ENCODE measurements at regions not wholly inside any gene's neighbourhood (a gene's known extent, or its start where the extent isn't known, plus 50 kb on each side); places are given as distances from the start of the nearest gene placed in this dataset.
A peak's percentile ranks its signal among the peaks of the same experiment; 100 is the strongest.

DNA sequence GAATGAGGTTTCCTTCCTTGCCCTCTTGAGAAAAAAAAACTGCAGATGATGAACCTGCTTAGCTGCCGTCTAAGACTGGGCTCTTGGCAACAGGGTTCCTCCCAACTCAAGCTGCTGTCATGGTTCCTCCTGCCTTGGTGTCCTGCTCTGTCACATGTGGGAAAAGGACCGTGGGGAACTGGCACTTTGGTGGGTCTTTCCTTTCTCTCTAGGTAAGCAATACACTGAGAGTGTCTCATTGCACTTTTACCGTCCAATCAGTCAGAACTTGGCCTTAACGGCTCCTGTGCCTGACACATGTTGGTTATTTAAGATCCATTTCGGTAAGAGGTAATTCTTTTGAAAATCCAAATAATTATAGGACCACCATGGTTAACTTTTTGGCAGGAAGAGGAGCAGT lies 60.8 kb upstream of the RNF152 start:
- peak overlapping the region; percentile 90 for H3K27ac Mint-ChIP-seq (ENCODE audit: low read depth, unreplicated experiment)
- intact Hi-C loops (cut with micrococcal nuclease), result no loop called here
- no peak for DNase-seq (ENCODE audit: unreplicated experiment)
- no peaks in the 10 kb centered on the region for H3K27me3 Mint-ChIP-seq (ENCODE audit: insufficient read depth, unreplicated experiment)
- BruUV-seq (replicated peaks), result no TSS peak
- peaks cover 35% of the 10 kb centered on the region for H3K4me1 Mint-ChIP-seq (ENCODE audit: insufficient read depth, unreplicated experiment)
- ChIA-PET POLR2A (interaction anchor here (1.3 to 3.7 kb wide), 3 partner anchors 11 to 57 kb away, joined by 4 to 21 read pairs (median 15); no protein-coding TSS in a partner anchor), CTCF (interaction anchor here (0.6 to 1.3 kb wide), 4 partner anchors 53 to 373 kb away, joined by 3 to 4 read pairs (median 3); no protein-coding TSS in a partner anchor)
- H3K4me3 Mint-ChIP-seq (ENCODE audit: unreplicated experiment), result no peak overlapping the region
- H3K9me3 Mint-ChIP-seq (ENCODE audit: unreplicated experiment), result no peaks in the 10 kb centered on the region
- TF ChIP-seq, protein P1, sequence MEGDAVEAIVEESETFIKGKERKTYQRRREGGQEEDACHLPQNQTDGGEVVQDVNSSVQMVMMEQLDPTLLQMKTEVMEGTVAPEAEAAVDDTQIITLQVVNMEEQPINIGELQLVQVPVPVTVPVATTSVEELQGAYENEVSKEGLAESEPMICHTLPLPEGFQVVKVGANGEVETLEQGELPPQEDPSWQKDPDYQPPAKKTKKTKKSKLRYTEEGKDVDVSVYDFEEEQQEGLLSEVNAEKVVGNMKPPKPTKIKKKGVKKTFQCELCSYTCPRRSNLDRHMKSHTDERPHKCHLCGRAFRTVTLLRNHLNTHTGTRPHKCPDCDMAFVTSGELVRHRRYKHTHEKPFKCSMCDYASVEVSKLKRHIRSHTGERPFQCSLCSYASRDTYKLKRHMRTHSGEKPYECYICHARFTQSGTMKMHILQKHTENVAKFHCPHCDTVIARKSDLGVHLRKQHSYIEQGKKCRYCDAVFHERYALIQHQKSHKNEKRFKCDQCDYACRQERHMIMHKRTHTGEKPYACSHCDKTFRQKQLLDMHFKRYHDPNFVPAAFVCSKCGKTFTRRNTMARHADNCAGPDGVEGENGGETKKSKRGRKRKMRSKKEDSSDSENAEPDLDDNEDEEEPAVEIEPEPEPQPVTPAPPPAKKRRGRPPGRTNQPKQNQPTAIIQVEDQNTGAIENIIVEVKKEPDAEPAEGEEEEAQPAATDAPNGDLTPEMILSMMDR (IDR thresholded peaks at IDR 0.05; ENCODE audit: unreplicated experiment), result no peak
- peaks cover 6% of the 10 kb centered on the region for H3K36me3 Mint-ChIP-seq (ENCODE audit: insufficient read depth, unreplicated experiment)

DNA sequence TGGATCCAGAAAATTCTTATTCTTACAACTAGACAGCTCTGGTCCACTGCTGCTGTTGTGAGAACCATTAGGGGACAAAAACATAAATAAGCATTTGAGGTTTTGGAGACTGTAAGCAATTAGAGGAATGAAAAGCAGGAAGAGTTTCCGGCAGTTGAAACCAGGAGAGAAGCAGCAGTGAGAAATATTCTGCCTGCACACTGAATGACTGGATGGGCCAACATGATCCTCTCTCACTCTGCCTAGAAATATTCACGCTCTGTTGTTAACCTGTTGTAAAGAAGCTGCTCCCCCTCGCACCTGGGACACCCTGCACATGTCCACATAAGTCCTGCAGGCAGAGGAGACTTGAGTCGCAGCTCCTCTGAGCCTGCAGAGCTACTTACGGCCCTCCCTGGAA lies 60.4 kb upstream of the RNF152 start:
- TF ChIP-seq, protein P1 (IDR thresholded peaks at IDR 0.05; ENCODE audit: unreplicated experiment), result no peak
- intact Hi-C loops (cut with micrococcal nuclease), result no loop called here
- peaks cover 6% of the 10 kb centered on the region for H3K36me3 Mint-ChIP-seq (ENCODE audit: insufficient read depth, unreplicated experiment)
- H3K4me1 Mint-ChIP-seq (ENCODE audit: insufficient read depth, unreplicated experiment), result peaks cover 35% of the 10 kb centered on the region
- CTCF ChIA-PET, result interaction anchor here (0.6 to 1.8 kb wide), 5 partner anchors 52 to 373 kb away, joined by 3 to 5 read pairs (median 3); no protein-coding TSS in a partner anchor
- no peaks in the 10 kb centered on the region for H3K9me3 Mint-ChIP-seq (ENCODE audit: unreplicated experiment)
- H3K27me3 Mint-ChIP-seq (ENCODE audit: insufficient read depth, unreplicated experiment), result no peaks in the 10 kb centered on the region
- H3K4me3 Mint-ChIP-seq (ENCODE audit: unreplicated experiment), result peak overlapping the region; percentile 54
- no peak for DNase-seq (ENCODE audit: unreplicated experiment)
- BruUV-seq (replicated peaks), result no TSS peak
- POLR2A ChIA-PET, result interaction anchor here (1.2 to 3.7 kb wide), 4 partner anchors 10 to 59 kb away, joined by 4 to 21 read pairs (median 10); no protein-coding TSS in a partner anchor
- H3K27ac Mint-ChIP-seq (ENCODE audit: low read depth, unreplicated experiment), result peak overlapping the region; percentile 90

DNA sequence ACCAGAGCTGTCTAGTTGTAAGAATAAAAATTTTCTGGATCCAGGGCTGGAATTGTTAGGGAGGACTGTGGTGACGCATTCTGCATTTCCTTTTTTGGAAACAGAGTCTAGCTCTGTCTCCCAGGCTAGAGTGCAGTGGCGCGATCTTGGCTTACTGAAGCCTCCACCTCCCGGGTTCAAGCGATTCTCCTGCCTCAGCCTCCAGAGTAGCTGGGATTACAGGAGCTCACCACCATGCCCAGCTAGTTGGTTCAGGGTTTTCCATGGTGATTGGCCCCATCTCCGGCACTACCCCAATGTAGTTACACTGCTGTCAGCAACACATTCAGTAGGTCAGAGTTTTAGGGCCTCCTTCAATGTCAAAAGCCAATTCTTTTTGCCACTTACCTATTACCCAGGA lies 58.6 kb upstream of the RNF152 start:
- H3K4me1 Mint-ChIP-seq (ENCODE audit: insufficient read depth, unreplicated experiment), result peaks cover 35% of the 10 kb centered on the region
- TF ChIP-seq, protein P1 (IDR thresholded peaks at IDR 0.05; ENCODE audit: unreplicated experiment), result no peak
- peaks cover 6% of the 10 kb centered on the region for H3K36me3 Mint-ChIP-seq (ENCODE audit: insufficient read depth, unreplicated experiment)
- H3K4me3 Mint-ChIP-seq (ENCODE audit: unreplicated experiment), result no peak overlapping the region
- ChIA-PET POLR2A (interaction anchor here (2.9 to 3.7 kb wide), 2 partner anchors 10 to 55 kb away, joined by 7 to 21 read pairs; no protein-coding TSS in a partner anchor), CTCF (interaction anchor here (1.1 to 1.8 kb wide), 2 partner anchors 51 to 171 kb away, joined by 3 to 5 read pairs; no protein-coding TSS in a partner anchor)
- intact Hi-C loops (cut with micrococcal nuclease), result no loop called here
- DNase-seq (ENCODE audit: unreplicated experiment), result no peak
- no TSS peak for BruUV-seq (replicated peaks)
- no peaks in the 10 kb centered on the region for H3K9me3 Mint-ChIP-seq (ENCODE audit: unreplicated experiment)
- no peak overlapping the region for H3K27ac Mint-ChIP-seq (ENCODE audit: low read depth, unreplicated experiment)
- no peaks in the 10 kb centered on the region for H3K27me3 Mint-ChIP-seq (ENCODE audit: insufficient read depth, unreplicated experiment)

DNA sequence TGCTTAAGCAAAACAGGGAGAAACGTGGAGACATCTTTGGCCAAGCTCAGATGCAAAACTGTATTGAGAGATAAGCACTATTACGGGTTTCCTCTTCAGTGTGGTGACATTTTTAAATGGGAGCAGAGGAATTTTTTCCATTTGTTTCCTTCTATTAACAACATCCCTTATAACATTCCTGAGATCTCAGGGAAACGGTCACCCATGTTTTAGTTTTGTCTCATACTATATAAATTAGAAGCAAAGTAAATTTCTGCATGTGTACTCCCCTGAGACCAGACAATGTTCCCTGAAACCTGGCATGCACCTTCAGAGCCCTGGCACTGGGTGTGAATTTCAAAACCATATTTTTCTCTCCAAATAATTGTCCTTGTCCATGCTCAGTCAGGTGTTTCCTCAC lies 57.6 kb upstream of the RNF152 start:
- peaks cover 6% of the 10 kb centered on the region for H3K36me3 Mint-ChIP-seq (ENCODE audit: insufficient read depth, unreplicated experiment)
- CTCF ChIA-PET, result interaction anchor here (0.6 to 2.2 kb wide), 2 partner anchors 10 to 24 kb away, joined by 6 read pairs; no protein-coding TSS in a partner anchor
- POLR2A ChIA-PET, result interaction anchor here (0.7 to 2.9 kb wide), 6 partner anchors 9 to 129 kb away, joined by 3 to 14 read pairs (median 7); partner anchors contain the start of gene RNF152
- H3K9me3 Mint-ChIP-seq (ENCODE audit: unreplicated experiment), result no peaks in the 10 kb centered on the region
- H3K27ac Mint-ChIP-seq (ENCODE audit: low read depth, unreplicated experiment), result peak overlapping the region; percentile 73
- peak overlapping the region; percentile 70 for H3K4me3 Mint-ChIP-seq (ENCODE audit: unreplicated experiment)
- H3K27me3 Mint-ChIP-seq (ENCODE audit: insufficient read depth, unreplicated experiment), result no peaks in the 10 kb centered on the region
- DNase-seq (ENCODE audit: unreplicated experiment), result peak; percentile 24
- TF ChIP-seq, protein P1 (IDR thresholded peaks at IDR 0.05; ENCODE audit: unreplicated experiment), result no peak
- H3K4me1 Mint-ChIP-seq (ENCODE audit: insufficient read depth, unreplicated experiment), result peaks cover 35% of the 10 kb centered on the region
- no TSS peak for BruUV-seq (replicated peaks)
- intact Hi-C loops (cut with micrococcal nuclease), result loop anchor here (1.0 kb wide), 1 partner anchor 57 kb away; the partner anchor contains the start of gene RNF152

Data from MCF 10A (cell line).